ENCODE measurements at regions not wholly inside any gene's neighbourhood (a gene's known extent, or its start where the extent isn't known, plus 50 kb on each side); places are given as distances from the start of the nearest gene placed in this dataset.

GRCh38 chrX:11967986-11968869 is 170.0 kb upstream of the FRMPD4 start:
- H3K9me3 ChIP-seq (ENCODE audit: control insufficient read depth in 2 of 3, low read length in 3 of 3): no peaks in the 10 kb centered on the region
- H3K27ac ChIP-seq (ENCODE audit: low read depth, low read length): no peak overlapping the region
- no peak overlapping the region for H3K27ac Mint-ChIP-seq
- H3K27me3 Mint-ChIP-seq: peaks cover 0 to 4% (median 0%) of the 10 kb centered on the region in 5 donors
- ATAC-seq: no peak
- ChIA-PET CTCF (no interaction called here), POLR2A (no interaction called here)
- H3K4me1 ChIP-seq (ENCODE audit: control insufficient read depth in 2 of 2, insufficient read depth in 2 of 2, low read length in 2 of 2): no peaks in the 10 kb centered on the region
- H3K4me3 ChIP-seq (ENCODE audit: low read length): no peak overlapping the region
- intact Hi-C loops (cut with micrococcal nuclease): no loop called here
- no peaks in the 10 kb centered on the region for H3K36me3 Mint-ChIP-seq
- no peaks in the 10 kb centered on the region for H3K36me3 ChIP-seq (ENCODE audit: control insufficient read depth in 2 of 3, insufficient read depth in 3 of 3, low read length in 3 of 3)
- no peaks in the 10 kb centered on the region for H3K9me3 Mint-ChIP-seq
- H3K4me3 Mint-ChIP-seq: no peak overlapping the region
- no peaks in the 10 kb centered on the region for H3K27me3 ChIP-seq (ENCODE audit: control insufficient read depth in 2 of 2, insufficient read depth in 2 of 2, low read length in 2 of 2)
- no peak for DNase-seq
- no peaks in the 10 kb centered on the region for H3K4me1 Mint-ChIP-seq

DNA sequence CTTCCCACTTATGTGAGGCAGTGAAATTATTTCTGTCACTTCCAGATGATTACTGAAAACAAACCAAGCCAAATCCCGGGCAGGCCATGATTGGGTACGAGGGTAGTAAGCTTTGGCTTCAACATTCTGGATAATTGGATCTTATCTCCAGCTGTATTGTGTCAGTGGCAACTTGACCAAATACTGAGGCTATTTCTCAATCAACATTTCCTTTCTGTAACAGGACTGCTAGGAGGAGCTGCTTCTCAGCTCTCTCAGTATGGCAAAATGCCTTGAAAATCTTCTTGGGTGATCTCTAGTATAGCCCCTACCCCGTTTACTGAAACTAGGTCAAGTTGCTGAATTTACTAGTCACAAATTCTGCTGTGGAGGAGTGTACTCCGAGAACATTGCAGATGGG is 169.3 kb upstream of the FRMPD4 start:
- H3K4me3 Mint-ChIP-seq: no peak overlapping the region
- no peak for ATAC-seq
- H3K27ac Mint-ChIP-seq: no peak overlapping the region

GRCh38 chrX:11970578-11971359 is 167.5 kb upstream of the FRMPD4 start:
- H3K27ac ChIP-seq (ENCODE audit: low read depth, low read length): no peak overlapping the region
- Mint-ChIP-seq H3K4me1 (no peaks in the 10 kb centered on the region), H3K9me3 (no peaks in the 10 kb centered on the region), H3K27ac (no peak overlapping the region), H3K4me3 (no peak overlapping the region), H3K36me3 (no peaks in the 10 kb centered on the region), H3K27me3 (peaks cover 0 to 12% (median 5%) of the 10 kb centered on the region in 5 donors)
- H3K4me1 ChIP-seq (ENCODE audit: control insufficient read depth in 2 of 2, insufficient read depth in 2 of 2, low read length in 2 of 2): no peaks in the 10 kb centered on the region
- intact Hi-C loops (cut with micrococcal nuclease): no loop called here
- no peaks in the 10 kb centered on the region for H3K9me3 ChIP-seq (ENCODE audit: control insufficient read depth in 2 of 3, low read length in 3 of 3)
- H3K27me3 ChIP-seq (ENCODE audit: control insufficient read depth in 2 of 2, insufficient read depth in 2 of 2, low read length in 2 of 2): no peaks in the 10 kb centered on the region
- no peak for DNase-seq
- no peaks in the 10 kb centered on the region for H3K36me3 ChIP-seq (ENCODE audit: control insufficient read depth in 2 of 3, insufficient read depth in 3 of 3, low read length in 3 of 3)
- no peak for ATAC-seq
- CTCF ChIA-PET: no interaction called here
- no peak overlapping the region for H3K4me3 ChIP-seq (ENCODE audit: low read length)
- POLR2A ChIA-PET: no interaction called here

More for the DNA sequence above, 169.3 kb upstream of the FRMPD4 start:
- Histone ChIP-seq H3K27ac (ENCODE audit: low read depth, low read length) (no peak overlapping the region), H3K27me3 (ENCODE audit: control insufficient read depth in 2 of 2, insufficient read depth in 2 of 2, low read length in 2 of 2) (no peaks in the 10 kb centered on the region), H3K36me3 (ENCODE audit: control insufficient read depth in 2 of 3, insufficient read depth in 3 of 3, low read length in 3 of 3) (no peaks in the 10 kb centered on the region), H3K9me3 (ENCODE audit: control insufficient read depth in 2 of 3, low read length in 3 of 3) (no peaks in the 10 kb centered on the region), H3K4me1 (ENCODE audit: control insufficient read depth in 2 of 2, insufficient read depth in 2 of 2, low read length in 2 of 2) (no peaks in the 10 kb centered on the region), H3K4me3 (ENCODE audit: low read length) (no peak overlapping the region)
- H3K4me1 Mint-ChIP-seq: no peaks in the 10 kb centered on the region
- no peaks in the 10 kb centered on the region for H3K36me3 Mint-ChIP-seq
- H3K9me3 Mint-ChIP-seq: no peaks in the 10 kb centered on the region
- ChIA-PET CTCF (no interaction called here), POLR2A (no interaction called here)
- no peak for DNase-seq
- peaks cover 0 to 4% (median 0%) of the 10 kb centered on the region in 5 donors for H3K27me3 Mint-ChIP-seq
- intact Hi-C loops (cut with micrococcal nuclease): no loop called here

- ChIA-PET CTCF (no interaction called here), POLR2A (no interaction called here)
- no peak overlapping the region for H3K27ac ChIP-seq (ENCODE audit: low read depth, low read length)
- no peaks in the 10 kb centered on the region for H3K9me3 ChIP-seq (ENCODE audit: control insufficient read depth in 2 of 3, low read length in 3 of 3)
- H3K4me3 ChIP-seq (ENCODE audit: low read length): no peak overlapping the region
- H3K27me3 Mint-ChIP-seq: peaks cover 0 to 8% (median 4%) of the 10 kb centered on the region in 5 donors
- no peaks in the 10 kb centered on the region for H3K9me3 Mint-ChIP-seq
- H3K4me1 ChIP-seq (ENCODE audit: control insufficient read depth in 2 of 2, insufficient read depth in 2 of 2, low read length in 2 of 2): no peaks in the 10 kb centered on the region
- H3K27ac Mint-ChIP-seq: no peak overlapping the region
- H3K36me3 ChIP-seq (ENCODE audit: control insufficient read depth in 2 of 3, insufficient read depth in 3 of 3, low read length in 3 of 3): no peaks in the 10 kb centered on the region
- ATAC-seq (no peak), DNase-seq (no peak)
- no peaks in the 10 kb centered on the region for H3K27me3 ChIP-seq (ENCODE audit: control insufficient read depth in 2 of 2, insufficient read depth in 2 of 2, low read length in 2 of 2)
- intact Hi-C loops (cut with micrococcal nuclease): no loop called here
- no peaks in the 10 kb centered on the region for H3K4me1 Mint-ChIP-seq
- no peaks in the 10 kb centered on the region for H3K36me3 Mint-ChIP-seq
- no peak overlapping the region for H3K4me3 Mint-ChIP-seq
Observed at GRCh38 chrX:11976663-11977062, 161.6 kb upstream of the FRMPD4 start.

- peaks cover 0 to 6% (median 0%) of the 10 kb centered on the region in 11 donors for H3K9me3 Mint-ChIP-seq
- ATAC-seq: no peak
- no peaks in the 10 kb centered on the region for H3K4me1 ChIP-seq (ENCODE audit: control insufficient read depth in 2 of 2, insufficient read depth in 2 of 2, low read length in 2 of 2)
- no peak overlapping the region for H3K4me3 ChIP-seq (ENCODE audit: low read length)
- no peaks in the 10 kb centered on the region for H3K36me3 Mint-ChIP-seq
- CTCF ChIA-PET: no interaction called here
- H3K27ac Mint-ChIP-seq: no peak overlapping the region
- H3K27me3 ChIP-seq (ENCODE audit: control insufficient read depth in 2 of 2, insufficient read depth in 2 of 2, low read length in 2 of 2): no peaks in the 10 kb centered on the region
- no peaks in the 10 kb centered on the region for H3K4me1 Mint-ChIP-seq
- H3K9me3 ChIP-seq (ENCODE audit: control insufficient read depth in 2 of 3, low read length in 3 of 3): no peaks in the 10 kb centered on the region
- no peak overlapping the region for H3K27ac ChIP-seq (ENCODE audit: low read depth, low read length)
- H3K27me3 Mint-ChIP-seq: peaks cover 0 to 15% (median 3%) of the 10 kb centered on the region in 5 donors
- H3K4me3 Mint-ChIP-seq: no peak overlapping the region
- DNase-seq: no peak
- POLR2A ChIA-PET: no interaction called here
- no peaks in the 10 kb centered on the region for H3K36me3 ChIP-seq (ENCODE audit: control insufficient read depth in 2 of 3, insufficient read depth in 3 of 3, low read length in 3 of 3)
- intact Hi-C loops (cut with micrococcal nuclease): no loop called here
Observed at GRCh38 chrX:11992271-11992670, 146.0 kb upstream of the FRMPD4 start.

DNA sequence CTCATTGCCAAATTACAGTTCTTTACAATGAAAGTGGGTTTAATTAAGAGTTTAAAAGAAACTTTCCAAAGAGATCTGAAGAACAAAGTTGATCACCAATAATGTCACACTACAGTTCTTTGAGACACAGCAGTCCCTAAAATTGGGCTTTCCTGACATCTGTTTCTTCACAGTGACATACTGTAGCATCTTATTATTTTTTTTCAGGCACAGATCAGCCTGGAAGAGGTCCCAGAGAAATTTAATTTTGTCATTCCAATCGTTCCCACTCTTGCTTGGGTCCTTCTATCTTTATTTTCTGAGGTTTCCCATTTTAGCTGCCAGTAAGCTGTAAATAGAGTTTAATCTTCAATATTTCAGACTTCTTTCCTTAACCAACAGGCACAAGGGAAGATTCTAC is 143.1 kb upstream of the FRMPD4 start:
- H3K27ac Mint-ChIP-seq: no peak overlapping the region
- ATAC-seq: no peak
- CTCF ChIA-PET: no interaction called here

More for the DNA sequence above, 143.1 kb upstream of the FRMPD4 start:
- no peaks in the 10 kb centered on the region for H3K36me3 Mint-ChIP-seq
- H3K4me3 ChIP-seq (ENCODE audit: low read length): no peak overlapping the region
- no peaks in the 10 kb centered on the region for H3K27me3 ChIP-seq (ENCODE audit: control insufficient read depth in 2 of 2, insufficient read depth in 2 of 2, low read length in 2 of 2)
- no peak overlapping the region for H3K4me3 Mint-ChIP-seq
- no peak for DNase-seq
- H3K4me1 Mint-ChIP-seq: no peaks in the 10 kb centered on the region
- peaks cover 0 to 8% (median 3%) of the 10 kb centered on the region in 5 donors for H3K27me3 Mint-ChIP-seq
- H3K4me1 ChIP-seq (ENCODE audit: control insufficient read depth in 2 of 2, insufficient read depth in 2 of 2, low read length in 2 of 2): no peaks in the 10 kb centered on the region
- intact Hi-C loops (cut with micrococcal nuclease): no loop called here
- POLR2A ChIA-PET: no interaction called here
- no peaks in the 10 kb centered on the region for H3K9me3 ChIP-seq (ENCODE audit: control insufficient read depth in 2 of 3, low read length in 3 of 3)
- H3K27ac ChIP-seq (ENCODE audit: low read depth, low read length): no peak overlapping the region
- peaks cover 0 to 2% (median 0%) of the 10 kb centered on the region in 11 donors for H3K9me3 Mint-ChIP-seq
- no peaks in the 10 kb centered on the region for H3K36me3 ChIP-seq (ENCODE audit: control insufficient read depth in 2 of 3, insufficient read depth in 3 of 3, low read length in 3 of 3)
